B cell (primary cell): ENCODE measurements at regions not wholly inside any gene's neighbourhood (a gene's known extent, or its start where the extent isn't known, plus 50 kb on each side); places are given as distances from the start of the nearest gene placed in this dataset.
"Not testable (repeated sequence)": the region's sequence is repeated elsewhere in the genome, so short reads cannot be mapped to it uniquely, and the experiment has no call there.

ENCODE experiments used
- ATAC-seq: fragments of 200-7000 bp; cut with Tn5 transposase; one replicate; pipeline ENCODE4 v1.10.0; 2021; ENCODE audit warnings: low read depth, mild to moderate bottlenecking, moderate number of reproducible peaks, moderate library complexity
- CTCF ChIA-PET: fragments of 350-600 bp; sonication (Branson Sonifier 250); formaldehyde crosslinking; loops from one replicate; lab custom pipeline; 2021; ENCODE audit warnings: antibody characterized with exemption, inconsistent platforms; lab: Charles Lee
- POLR2A ChIA-PET: fragments of 350-600 bp; sonication (Branson Sonifier 250); formaldehyde crosslinking; loops from one replicate; lab custom pipeline; 2021; ENCODE audit warnings: antibody characterized with exemption; lab: Charles Lee
- DNase-seq: peaks from one replicate; pipeline ENCODE4 v3.0.0; 2013
- H2AFZ ChIP-seq: 2 replicates; pipeline ENCODE4 v1.6.1; 2012; ENCODE audit warnings: mild to moderate bottlenecking, low read depth, low read length; ENCODE audit not compliant: insufficient read depth, poor library complexity, severe bottlenecking
- H3K27ac ChIP-seq, 2 donors: 1 replicate in 1 of 2; 2 replicates in 1 of 2; pipeline ENCODE4 v1.5.1; 2012 to 2013; ENCODE audit warnings: low read length in 2 of 2, mild to moderate bottlenecking in 2 of 2, moderate library complexity in 1 of 2
- H3K27me3 ChIP-seq, 4 experiments: fragments of 200-600 bp in 1 of 4; sonication (generic) in 1 of 4; replicated peaks in 1 of 4; 1 replicate in 2 of 4; 2 replicates in 2 of 4; pipeline versions ENCODE4 v1.6.1 to v1.7.0; 2013 to 2016; ENCODE audit warnings: low read length in 3 of 4, mild to moderate bottlenecking in 2 of 4, mixed read lengths in 1 of 4, moderate library complexity in 1 of 4; ENCODE audit not compliant: insufficient read depth in 4 of 4, control insufficient read depth in 3 of 4; ENCODE audit errors: control extremely low read depth in 1 of 4
- H3K36me3 ChIP-seq, 2 experiments: replicated peaks in 1 of 2; 1 replicate in 1 of 2; 2 replicates in 1 of 2; pipeline versions ENCODE4 v1.6.1 to v1.7.1; 2013; ENCODE audit warnings: low read length in 1 of 2; ENCODE audit not compliant: insufficient read depth in 2 of 2, control insufficient read depth in 1 of 2; ENCODE audit errors: control extremely low read depth in 1 of 2, extremely low read depth in 1 of 2
- H3K4me1 ChIP-seq, 2 donors: fragments of 200-600 bp in 1 of 2; sonication (generic) in 1 of 2; 1 replicate in 1 of 2; 2 replicates in 1 of 2; pipeline versions ENCODE4 v1.5.1 to v1.6.1; 2013 to 2017; ENCODE audit warnings: low read length in 2 of 2; ENCODE audit not compliant: control insufficient read depth in 2 of 2, insufficient read depth in 2 of 2
- H3K4me2 ChIP-seq: replicated peaks from 2 replicates; pipeline ENCODE3; 2012; ENCODE audit warnings: mild to moderate bottlenecking, low read depth, low read length; ENCODE audit not compliant: poor library complexity, severe bottlenecking
- H3K4me3 ChIP-seq, 5 experiments: fragments of 200-600 bp in 1 of 5; sonication (generic) in 1 of 5; 1 replicate in 3 of 5; 2 replicates in 2 of 5; pipeline versions ENCODE4 v1.5.1 to v1.7.0; 2011 to 2016; ENCODE audit warnings: low read length in 4 of 5, mild to moderate bottlenecking in 4 of 5, low read depth in 2 of 5, control low read depth in 1 of 5, moderate library complexity in 1 of 5; ENCODE audit not compliant: insufficient read depth in 1 of 5; ENCODE audit errors: control extremely low read depth in 1 of 5, extremely low read depth in 1 of 5
- H3K79me2 ChIP-seq: fragments of 200-600 bp; sonication (generic); one replicate; pipeline ENCODE4 v1.6.0; 2016; ENCODE audit warnings: low read length; ENCODE audit not compliant: control insufficient read depth, insufficient read depth
- H3K9ac ChIP-seq: fragments of 200-600 bp; sonication (generic); 2 replicates; pipeline ENCODE4 v1.6.1; 2017; ENCODE audit warnings: mild to moderate bottlenecking, low read length, moderate library complexity
- H3K9me3 ChIP-seq, 3 donors: one replicate each; pipeline versions ENCODE4 v1.6.1 to v1.7.1; 2013; ENCODE audit warnings: low read length in 2 of 3; ENCODE audit not compliant: control insufficient read depth in 2 of 3, insufficient read depth in 1 of 3; ENCODE audit errors: control extremely low read depth in 1 of 3
- H4K20me1 ChIP-seq: 2 replicates; pipeline ENCODE4 v1.6.0; 2012; ENCODE audit warnings: mild to moderate bottlenecking, low read length; ENCODE audit not compliant: insufficient read depth, control insufficient read depth, poor library complexity, severe bottlenecking
- H3K27ac Mint-ChIP-seq: one replicate; pipeline ENCODE4 v1.8.0; 2021; ENCODE audit warnings: mixed read lengths
- H3K27me3 Mint-ChIP-seq: one replicate; pipeline ENCODE4 v1.8.0; 2021; ENCODE audit warnings: mixed read lengths
- H3K4me1 Mint-ChIP-seq: one replicate; pipeline ENCODE4 v1.8.0; 2021; ENCODE audit warnings: mixed read lengths
- H3K4me3 Mint-ChIP-seq: one replicate; pipeline ENCODE4 v1.8.0; 2021; ENCODE audit warnings: mixed read lengths
- H3K9me3 Mint-ChIP-seq: one replicate; pipeline ENCODE4 v1.8.0; 2022; ENCODE audit warnings: mixed read lengths; ENCODE audit not compliant: insufficient read depth
- CTCF ChIP-seq: fragments of 200-600 bp; IDR thresholded peaks from one replicate; pipeline ENCODE4 v1.8.0; 2022; ENCODE audit warnings: antibody characterized with exemption, mild to moderate bottlenecking
- EZH2 ChIP-seq: IDR thresholded peaks from 2 replicates; pipeline ENCODE4 v1.6.1; 2012; ENCODE audit warnings: borderline replicate concordance, low read depth, mild to moderate bottlenecking, moderate library complexity, low read length; ENCODE audit not compliant: insufficient read depth, poor library complexity, severe bottlenecking
- WGBS: methylation state at CpG from one replicate; pipeline ENCODE4 v1.1.5; 2013; ENCODE audit warnings: missing lambda C conversion rate; ENCODE audit not compliant: insufficient coverage; 5-methylcytosine and 5-hydroxymethylcytosine counted together
- intact Hi-C: fragments of 100-400 bp; cut with micrococcal nuclease; formaldehyde crosslinking; loops from one replicate; pipeline ENCODE4 v1.10.0; 2022

DNA sequence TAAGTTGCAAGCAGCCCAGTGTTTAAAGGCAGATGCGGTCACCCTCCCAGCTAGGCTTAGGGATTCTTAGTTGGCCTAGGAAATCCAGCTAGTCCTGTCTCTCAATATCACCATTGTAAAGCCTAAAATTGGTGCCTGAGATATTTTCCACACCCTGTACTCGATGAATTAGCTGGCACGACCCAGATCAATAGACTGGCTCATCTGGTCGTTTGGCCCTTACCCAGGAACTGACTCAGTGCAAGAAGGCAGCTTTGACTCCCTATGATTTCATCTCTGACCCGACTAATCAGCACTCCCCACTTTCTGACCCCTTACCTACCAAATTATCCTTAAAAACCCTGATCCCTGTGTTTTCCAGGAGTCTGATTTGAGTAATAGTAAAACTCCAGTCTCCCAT is 384.9 kb upstream of the SLC7A11 start:
- H3K27ac Mint-ChIP-seq, result no peak overlapping the region
- Histone ChIP-seq H3K79me2 (no peaks in the 10 kb centered on the region), H3K27me3 (no peaks in the 10 kb centered on the region), H4K20me1 (no peaks in the 10 kb centered on the region), H3K4me3 (no peak overlapping the region), H3K36me3 (no peaks in the 10 kb centered on the region), H3K27ac (no peak overlapping the region), H3K4me2 (no peak overlapping the region), H3K4me1 (no peaks in the 10 kb centered on the region), H3K9me3 (peaks cover 0 to 2% (median 0%) of the 10 kb centered on the region in 3 donors), H3K9ac (no peak overlapping the region), H2AFZ (no peak overlapping the region)
- ATAC-seq (no peak), DNase-seq (no peak)
- no peaks in the 10 kb centered on the region for H3K4me1 Mint-ChIP-seq
- H3K9me3 Mint-ChIP-seq, result peaks cover 2% of the 10 kb centered on the region
- TF ChIP-seq EZH2, result no peak
- TF ChIP-seq CTCF, result no peak
- intact Hi-C loops, result no loop called here
- no peaks in the 10 kb centered on the region for H3K27me3 Mint-ChIP-seq
- 88% methylated on average over 5 of the region's 5 CpGs for WGBS
- no peak overlapping the region for H3K4me3 Mint-ChIP-seq
- CTCF ChIA-PET, result no interaction called here
- POLR2A ChIA-PET, result no interaction called here

GRCh38 chr4:138622362-138622761 is 380.2 kb upstream of the SLC7A11 start:
- H3K27me3 ChIP-seq, POLR2A ChIA-PET, H3K9ac ChIP-seq, H3K79me2 ChIP-seq, CTCF ChIA-PET, DNase-seq, H2AFZ ChIP-seq, ATAC-seq, intact Hi-C loops, H3K9me3 Mint-ChIP-seq, H3K4me2 ChIP-seq, H3K27me3 Mint-ChIP-seq, H3K4me3 ChIP-seq, H3K36me3 ChIP-seq, H3K4me1 Mint-ChIP-seq, H3K27ac ChIP-seq, H3K4me1 ChIP-seq, H3K9me3 ChIP-seq, H3K4me3 Mint-ChIP-seq, H3K27ac Mint-ChIP-seq, H4K20me1 ChIP-seq: not testable (repeated sequence)
- 76% methylated on average over 4 of the region's 4 CpGs for WGBS
